ENCODE measurements at regions not wholly inside any gene's neighbourhood (a gene's known extent, or its start where the extent isn't known, plus 50 kb on each side); places are given as distances from the start of the nearest gene placed in this dataset.

DNA sequence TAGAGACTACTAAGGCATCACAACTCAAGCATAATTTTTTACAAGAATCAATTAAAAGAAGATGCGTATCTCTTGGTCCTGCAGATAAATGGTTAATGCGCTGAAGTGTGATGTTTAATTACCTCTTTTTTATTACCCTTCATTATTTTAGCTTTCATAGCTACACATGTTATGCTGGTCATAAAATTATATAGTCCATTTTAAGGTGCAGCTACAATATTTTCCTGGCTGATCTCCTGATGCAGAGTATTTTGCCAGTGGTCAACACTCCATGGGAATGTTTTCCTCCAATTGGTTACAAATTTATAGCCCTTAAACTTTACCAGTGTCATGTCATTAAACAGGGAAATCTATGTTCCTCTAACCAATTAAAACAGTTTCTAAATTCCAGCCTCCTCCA is 1617.2 kb downstream of the PCDH7 start:
- DNase-seq (ENCODE audit: low read depth, low spot score), result no peak
- H3K4me3 ChIP-seq (ENCODE audit: low read depth, low read length), result no peak overlapping the region
- in situ Hi-C loops (cut with HindIII; ENCODE audit: low sequenced_read_pairs), result no loop called here
- TF ChIP-seq, protein P1, sequence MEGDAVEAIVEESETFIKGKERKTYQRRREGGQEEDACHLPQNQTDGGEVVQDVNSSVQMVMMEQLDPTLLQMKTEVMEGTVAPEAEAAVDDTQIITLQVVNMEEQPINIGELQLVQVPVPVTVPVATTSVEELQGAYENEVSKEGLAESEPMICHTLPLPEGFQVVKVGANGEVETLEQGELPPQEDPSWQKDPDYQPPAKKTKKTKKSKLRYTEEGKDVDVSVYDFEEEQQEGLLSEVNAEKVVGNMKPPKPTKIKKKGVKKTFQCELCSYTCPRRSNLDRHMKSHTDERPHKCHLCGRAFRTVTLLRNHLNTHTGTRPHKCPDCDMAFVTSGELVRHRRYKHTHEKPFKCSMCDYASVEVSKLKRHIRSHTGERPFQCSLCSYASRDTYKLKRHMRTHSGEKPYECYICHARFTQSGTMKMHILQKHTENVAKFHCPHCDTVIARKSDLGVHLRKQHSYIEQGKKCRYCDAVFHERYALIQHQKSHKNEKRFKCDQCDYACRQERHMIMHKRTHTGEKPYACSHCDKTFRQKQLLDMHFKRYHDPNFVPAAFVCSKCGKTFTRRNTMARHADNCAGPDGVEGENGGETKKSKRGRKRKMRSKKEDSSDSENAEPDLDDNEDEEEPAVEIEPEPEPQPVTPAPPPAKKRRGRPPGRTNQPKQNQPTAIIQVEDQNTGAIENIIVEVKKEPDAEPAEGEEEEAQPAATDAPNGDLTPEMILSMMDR (IDR thresholded peaks at IDR 0.05; ENCODE audit: low read depth, low read length), result no peak

DNA sequence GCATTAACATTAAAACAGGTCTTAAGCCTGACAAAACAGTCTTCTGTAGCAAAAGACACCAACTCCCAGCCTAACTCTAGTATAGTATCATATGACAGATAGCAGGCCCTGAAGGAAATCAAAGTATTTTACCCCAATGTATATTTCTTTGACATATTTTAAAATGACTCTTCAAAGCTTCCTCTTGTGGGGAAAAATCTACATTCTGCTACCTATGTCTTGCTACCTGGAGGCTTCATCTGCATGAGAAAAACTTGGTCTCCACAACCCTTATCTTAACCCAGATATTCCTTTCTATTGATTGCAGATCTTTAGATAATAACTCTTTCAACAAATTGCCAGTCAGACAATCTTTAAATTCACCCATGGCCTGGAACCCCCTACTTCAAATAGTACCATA is 1620.4 kb downstream of the PCDH7 start:
- H3K4me3 ChIP-seq (ENCODE audit: low read depth, low read length), result no peak overlapping the region
- in situ Hi-C loops (cut with HindIII; ENCODE audit: low sequenced_read_pairs), result no loop called here
- no peak for DNase-seq (ENCODE audit: low read depth, low spot score)
- TF ChIP-seq, protein P1 (IDR thresholded peaks at IDR 0.05; ENCODE audit: low read depth, low read length), result no peak

DNA sequence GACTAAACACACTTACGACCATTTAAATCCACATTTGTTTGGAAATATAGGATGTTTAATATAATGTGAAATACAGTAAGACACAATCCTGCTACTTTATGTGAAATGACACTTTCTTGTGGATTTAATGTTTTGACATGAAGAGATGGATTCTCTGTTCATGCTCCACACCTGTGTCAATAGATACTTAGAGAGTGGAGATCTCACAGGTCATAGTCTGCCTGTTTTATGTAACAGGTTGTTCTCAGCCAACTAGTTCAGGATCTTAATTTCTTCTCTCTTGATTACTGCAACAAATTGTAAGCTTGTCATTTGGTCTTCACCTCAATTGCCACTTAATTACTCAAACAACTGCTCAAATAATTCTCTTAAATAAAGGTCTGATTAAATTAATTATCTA is 1621.2 kb downstream of the PCDH7 start:
- TF ChIP-seq, protein P1 (IDR thresholded peaks at IDR 0.05; ENCODE audit: low read depth, low read length), result no peak
- in situ Hi-C loops (cut with HindIII; ENCODE audit: low sequenced_read_pairs), result no loop called here
- no peak for DNase-seq (ENCODE audit: low read depth, low spot score)
- H3K4me3 ChIP-seq (ENCODE audit: low read depth, low read length), result no peak overlapping the region

DNA sequence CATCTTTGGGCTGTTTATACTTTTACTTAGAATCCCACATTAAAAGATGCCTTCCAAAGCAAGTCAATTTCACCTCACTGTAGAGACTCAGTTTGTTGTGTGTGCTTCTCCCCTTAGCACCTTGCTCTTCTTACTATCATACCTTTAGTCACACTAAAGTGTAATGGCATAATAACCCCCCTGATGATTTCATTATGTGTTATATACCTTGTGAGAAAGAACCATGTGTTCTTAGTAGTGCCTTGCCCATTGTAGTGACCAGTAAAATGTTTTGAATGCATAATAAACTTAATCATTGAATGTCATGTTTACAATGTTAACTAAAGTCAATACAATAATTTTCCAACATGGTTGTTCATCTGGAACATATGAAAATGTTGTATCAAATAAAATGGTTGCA is 1621.9 kb downstream of the PCDH7 start:
- no peak for DNase-seq (ENCODE audit: low read depth, low spot score)
- no peak overlapping the region for H3K4me3 ChIP-seq (ENCODE audit: low read depth, low read length)
- TF ChIP-seq, protein P1 (IDR thresholded peaks at IDR 0.05; ENCODE audit: low read depth, low read length), result no peak
- in situ Hi-C loops (cut with HindIII; ENCODE audit: low sequenced_read_pairs), result no loop called here

DNA sequence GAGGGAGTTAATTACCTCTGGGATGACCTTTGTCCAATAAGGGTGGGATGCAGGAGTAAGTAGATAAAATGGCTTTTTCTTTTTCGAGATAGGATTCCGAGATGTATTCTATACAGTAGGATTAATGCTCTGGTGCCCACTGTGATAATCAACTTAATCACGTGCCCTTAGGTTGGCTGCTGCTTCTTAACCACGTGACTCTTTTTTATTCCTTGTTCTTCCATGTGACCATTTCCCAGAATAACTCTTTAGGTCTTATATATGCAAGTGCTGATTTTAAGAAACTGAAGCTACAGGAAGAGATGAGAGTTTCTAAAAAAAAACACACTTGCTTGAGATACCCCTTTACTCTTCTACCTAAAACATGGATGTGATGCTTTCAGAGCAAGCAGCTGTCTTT is 1628.9 kb downstream of the PCDH7 start:
- TF ChIP-seq, protein P1 (IDR thresholded peaks at IDR 0.05; ENCODE audit: low read depth, low read length), result no peak
- H3K4me3 ChIP-seq (ENCODE audit: low read depth, low read length), result no peak overlapping the region
- no peak for DNase-seq (ENCODE audit: low read depth, low spot score)
- in situ Hi-C loops (cut with HindIII; ENCODE audit: low sequenced_read_pairs), result no loop called here

DNA sequence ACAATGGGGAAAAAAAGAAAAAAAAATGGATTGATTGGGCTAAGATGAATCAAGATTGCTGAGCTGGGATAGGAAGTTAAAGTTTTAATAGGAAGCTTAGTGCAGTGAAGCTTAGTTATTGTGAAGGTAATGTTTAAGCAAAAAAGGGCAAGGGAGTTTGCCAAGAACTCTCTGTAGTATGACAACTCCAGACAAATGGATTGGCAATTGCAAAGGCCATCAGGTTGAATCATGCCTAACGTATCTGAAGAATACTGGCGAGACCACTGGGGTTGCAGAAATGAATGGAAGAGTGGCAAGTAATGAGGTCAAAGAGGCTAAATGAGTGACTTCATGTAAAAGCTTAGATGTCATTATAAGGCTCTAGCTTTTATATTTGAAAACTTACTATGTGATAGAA is 1654.0 kb downstream of the PCDH7 start:
- DNase-seq (ENCODE audit: low read depth, low spot score), result no peak
- in situ Hi-C loops (cut with HindIII; ENCODE audit: low sequenced_read_pairs), result no loop called here
- TF ChIP-seq, protein P1 (IDR thresholded peaks at IDR 0.05; ENCODE audit: low read depth, low read length), result no peak
- H3K4me3 ChIP-seq (ENCODE audit: low read depth, low read length), result no peak overlapping the region

DNA sequence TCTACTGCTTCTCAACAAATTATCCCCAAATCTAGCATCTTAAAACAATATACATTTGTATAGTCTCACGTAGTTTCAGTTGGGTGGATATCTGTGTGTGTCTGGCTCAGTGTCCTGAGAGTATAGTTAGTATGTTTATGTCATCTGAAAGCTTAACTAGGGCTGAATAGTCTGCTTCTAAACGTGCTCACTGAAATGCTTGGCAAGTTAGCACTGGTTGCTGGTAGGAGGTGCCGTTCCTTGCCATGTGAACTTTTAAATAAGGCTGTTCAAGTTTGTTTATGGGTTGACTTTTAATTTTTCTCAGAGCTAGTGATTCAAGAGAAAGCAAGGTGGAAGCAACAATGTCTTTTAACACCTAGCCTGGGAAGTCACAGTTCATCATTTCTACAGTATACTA is 1673.6 kb downstream of the PCDH7 start:
- DNase-seq (ENCODE audit: low read depth, low spot score), result no peak
- no peak overlapping the region for H3K4me3 ChIP-seq (ENCODE audit: low read depth, low read length)
- TF ChIP-seq, protein P1 (IDR thresholded peaks at IDR 0.05; ENCODE audit: low read depth, low read length), result no peak
- in situ Hi-C loops (cut with HindIII; ENCODE audit: low sequenced_read_pairs), result no loop called here

Data from astrocyte of the spinal cord (primary cell).